Ishikawa (cell line): ENCODE measurements at regions not wholly inside any gene's neighbourhood (a gene's known extent, or its start where the extent isn't known, plus 50 kb on each side); places are given as distances from the start of the nearest gene placed in this dataset.

Experiments
- CEBPB ChIP-seq: IDR thresholded peaks from 2 replicates; pipeline ENCODE4 v1.6.1; 2012
- CREB1 ChIP-seq: IDR thresholded peaks from 2 replicates; pipeline ENCODE4 v1.6.1; 2012; ENCODE audit warnings: low read depth
- EP300 ChIP-seq: IDR thresholded peaks from 2 replicates; pipeline ENCODE4 v1.6.1; 2012; ENCODE audit warnings: borderline replicate concordance
- FOXM1 ChIP-seq: IDR thresholded peaks from 2 replicates; pipeline ENCODE4 v1.6.1; 2012; ENCODE audit warnings: low read depth, borderline replicate concordance
- MAX ChIP-seq: IDR thresholded peaks from 2 replicates; pipeline ENCODE4 v1.6.1; 2012
- NFIC ChIP-seq: IDR thresholded peaks from 2 replicates; pipeline ENCODE4 v1.6.1; 2012
- RAD21 ChIP-seq: IDR thresholded peaks from 2 replicates; pipeline ENCODE4 v1.6.1; 2012; ENCODE audit warnings: low read depth
- TAF1 ChIP-seq: IDR thresholded peaks from 2 replicates; pipeline ENCODE4 v1.6.1; 2012; ENCODE audit warnings: low read depth, mild to moderate bottlenecking
- TCF12 ChIP-seq: IDR thresholded peaks from 2 replicates; pipeline ENCODE4 v1.6.1; 2012; ENCODE audit warnings: low read depth
- TEAD4 ChIP-seq: IDR thresholded peaks from 2 replicates; pipeline ENCODE4 v1.6.1; 2012
- YY1 ChIP-seq: IDR thresholded peaks from 2 replicates; pipeline ENCODE4 v1.6.1; 2012; ENCODE audit warnings: low read depth
- ZBTB7A ChIP-seq: IDR thresholded peaks from 2 replicates; pipeline ENCODE4 v1.6.1; 2012; ENCODE audit warnings: low read depth
- TF ChIP-seq, protein P1 (sequence below): IDR thresholded peaks from 2 replicates; pipeline ENCODE4 v1.6.1; 2012; ENCODE audit warnings: low read depth, mild to moderate bottlenecking

- TF ChIP-seq TAF1 (no peak), YY1 (no peak), TEAD4 (no peak), EP300 (no peak), NFIC (no peak), RAD21 (no peak), ZBTB7A (no peak), CEBPB (no peak), MAX (no peak), CREB1 (no peak), FOXM1 (no peak), TCF12 (no peak)
- TF ChIP-seq, protein P1, sequence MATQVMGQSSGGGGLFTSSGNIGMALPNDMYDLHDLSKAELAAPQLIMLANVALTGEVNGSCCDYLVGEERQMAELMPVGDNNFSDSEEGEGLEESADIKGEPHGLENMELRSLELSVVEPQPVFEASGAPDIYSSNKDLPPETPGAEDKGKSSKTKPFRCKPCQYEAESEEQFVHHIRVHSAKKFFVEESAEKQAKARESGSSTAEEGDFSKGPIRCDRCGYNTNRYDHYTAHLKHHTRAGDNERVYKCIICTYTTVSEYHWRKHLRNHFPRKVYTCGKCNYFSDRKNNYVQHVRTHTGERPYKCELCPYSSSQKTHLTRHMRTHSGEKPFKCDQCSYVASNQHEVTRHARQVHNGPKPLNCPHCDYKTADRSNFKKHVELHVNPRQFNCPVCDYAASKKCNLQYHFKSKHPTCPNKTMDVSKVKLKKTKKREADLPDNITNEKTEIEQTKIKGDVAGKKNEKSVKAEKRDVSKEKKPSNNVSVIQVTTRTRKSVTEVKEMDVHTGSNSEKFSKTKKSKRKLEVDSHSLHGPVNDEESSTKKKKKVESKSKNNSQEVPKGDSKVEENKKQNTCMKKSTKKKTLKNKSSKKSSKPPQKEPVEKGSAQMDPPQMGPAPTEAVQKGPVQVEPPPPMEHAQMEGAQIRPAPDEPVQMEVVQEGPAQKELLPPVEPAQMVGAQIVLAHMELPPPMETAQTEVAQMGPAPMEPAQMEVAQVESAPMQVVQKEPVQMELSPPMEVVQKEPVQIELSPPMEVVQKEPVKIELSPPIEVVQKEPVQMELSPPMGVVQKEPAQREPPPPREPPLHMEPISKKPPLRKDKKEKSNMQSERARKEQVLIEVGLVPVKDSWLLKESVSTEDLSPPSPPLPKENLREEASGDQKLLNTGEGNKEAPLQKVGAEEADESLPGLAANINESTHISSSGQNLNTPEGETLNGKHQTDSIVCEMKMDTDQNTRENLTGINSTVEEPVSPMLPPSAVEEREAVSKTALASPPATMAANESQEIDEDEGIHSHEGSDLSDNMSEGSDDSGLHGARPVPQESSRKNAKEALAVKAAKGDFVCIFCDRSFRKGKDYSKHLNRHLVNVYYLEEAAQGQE = no peak
These were observed 162.9 kb downstream of the FAM170A start for GRCh38 chr5:119792161-119792799.
